GM19099 (cell line): ENCODE measurements at regions not wholly inside any gene's neighbourhood (a gene's known extent, or its start where the extent isn't known, plus 50 kb on each side); places are given as distances from the start of the nearest gene placed in this dataset.

ENCODE experiments used
- POLR2A ChIP-seq: IDR thresholded peaks from 3 replicates; pipeline ENCODE4 v1.6.1; 2011; ENCODE audit warnings: low read depth; ENCODE audit not compliant: insufficient read length; ENCODE audit errors: extremely low read depth

DNA sequence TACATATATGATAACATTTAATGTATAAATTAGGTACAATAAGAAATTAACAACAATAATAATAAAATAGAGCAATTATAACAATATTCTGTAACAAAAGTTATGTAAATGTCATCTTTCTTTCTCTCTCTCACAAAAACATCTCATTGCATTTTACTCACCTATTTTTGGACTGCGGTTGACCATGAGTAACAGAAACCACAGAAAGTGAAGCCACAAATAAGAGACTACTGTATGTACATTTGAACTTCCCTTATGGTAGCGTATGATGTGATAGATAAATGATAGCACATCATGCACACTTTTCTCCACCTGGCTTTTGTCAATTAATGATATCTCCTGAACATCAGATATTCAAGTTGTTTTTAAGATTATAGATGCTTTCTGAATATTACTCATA lies 80.5 kb downstream of the HNRNPD start:
- no peak for TF ChIP-seq POLR2A

DNA sequence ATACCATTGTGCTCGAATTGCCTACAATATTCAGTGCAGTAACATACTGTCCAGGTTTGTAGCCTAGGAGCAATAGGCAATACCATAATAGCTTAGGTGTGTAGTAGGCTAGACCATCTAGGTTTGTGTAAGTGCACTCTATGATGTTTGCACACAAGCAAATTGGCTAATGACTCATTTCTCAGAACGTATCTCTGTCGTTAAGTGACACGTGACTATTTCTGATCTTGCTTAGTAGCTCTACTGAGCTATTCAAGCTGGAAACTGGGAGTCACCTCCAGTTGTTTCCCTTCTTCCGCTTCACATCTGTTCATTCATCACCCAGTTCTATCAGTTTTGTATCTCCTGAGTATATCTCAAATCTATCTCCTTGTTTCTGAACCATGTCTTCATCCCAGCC lies 86.1 kb downstream of the HNRNPD start:
- no peak for TF ChIP-seq POLR2A

DNA sequence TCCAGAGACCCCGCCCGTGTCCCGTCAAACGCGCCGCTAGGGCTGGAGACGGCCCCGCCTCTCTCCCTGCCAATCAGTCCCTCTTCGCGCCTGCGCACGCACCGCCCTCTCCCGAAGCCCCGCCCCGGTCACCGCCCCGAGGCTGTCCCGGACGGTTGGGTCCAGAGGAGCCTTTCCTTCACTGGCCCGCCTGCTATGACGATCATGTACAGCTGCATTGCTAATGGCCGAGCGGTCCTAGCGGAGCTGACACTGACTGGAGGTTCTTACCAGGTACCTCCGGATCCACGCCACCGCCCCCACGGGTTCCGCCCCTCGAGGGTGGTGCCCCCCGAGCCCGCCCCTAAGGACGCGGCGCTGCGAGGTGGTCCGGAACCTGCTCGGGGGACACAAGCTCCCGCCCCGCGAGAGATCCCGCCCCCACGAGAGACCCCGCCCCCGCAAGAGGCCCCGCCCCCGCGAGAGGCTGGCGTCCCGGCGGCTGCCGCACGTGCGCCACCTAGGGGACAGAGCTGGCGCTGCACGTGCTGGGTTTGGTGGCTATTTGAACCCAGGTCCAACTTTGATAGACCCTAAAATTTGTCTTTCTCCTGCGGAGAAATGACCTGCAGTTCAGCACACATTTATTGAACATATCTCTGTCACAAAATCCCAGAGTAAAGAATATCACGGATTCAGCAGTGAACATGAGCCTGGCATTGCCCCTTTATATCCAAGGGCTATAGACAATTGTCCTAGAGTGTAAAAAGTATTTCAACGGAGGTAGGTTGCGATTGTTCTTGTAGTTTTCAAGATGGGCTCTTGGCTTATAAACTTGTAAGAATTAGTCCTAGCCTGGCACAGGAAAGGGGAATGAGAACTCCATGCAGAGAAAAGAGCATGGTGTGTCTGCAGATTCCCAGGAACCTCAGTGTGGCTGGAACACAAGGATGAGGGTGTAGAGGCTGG lies 88.7 kb downstream of the HNRNPD start:
- no peak for TF ChIP-seq POLR2A

DNA sequence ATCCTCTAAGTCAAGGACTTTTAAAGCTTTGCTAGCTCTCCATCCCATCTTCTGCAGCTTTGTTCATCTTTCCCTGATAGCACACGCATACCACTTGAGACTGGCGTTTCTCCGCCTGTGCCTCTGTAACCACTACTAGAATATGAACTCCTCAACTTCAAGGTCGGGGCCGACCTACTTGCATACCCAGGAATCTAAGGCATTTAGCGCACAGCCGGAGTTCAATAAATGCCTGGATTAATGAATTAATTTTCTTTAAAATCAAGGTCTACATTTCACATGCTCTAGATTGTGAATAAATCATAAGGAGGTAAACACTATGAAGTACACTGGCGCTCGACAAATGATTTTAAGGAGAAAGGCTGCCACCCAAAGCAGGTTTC lies 89.3 kb downstream of the HNRNPD start:
- no peak for TF ChIP-seq POLR2A

DNA sequence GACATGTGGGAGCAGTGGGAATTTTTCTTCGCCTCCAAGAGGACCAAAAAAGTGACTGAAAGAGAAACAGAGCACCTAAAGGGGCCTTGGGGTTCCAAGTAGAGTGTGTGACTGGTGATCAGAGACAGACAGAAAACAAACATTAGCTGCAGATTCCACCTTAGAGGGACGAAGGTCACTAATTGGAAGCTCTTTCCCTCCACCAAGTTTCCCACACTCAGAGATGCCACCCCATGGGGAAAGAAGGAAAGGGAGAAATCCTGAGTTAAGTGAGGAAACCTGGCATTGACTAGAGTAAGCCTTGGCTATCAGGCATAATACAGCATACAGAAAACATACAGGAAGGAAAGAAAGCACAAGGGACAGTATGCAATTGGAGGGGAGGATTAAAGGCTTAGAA lies 90.9 kb downstream of the HNRNPD start:
- no peak for TF ChIP-seq POLR2A

DNA sequence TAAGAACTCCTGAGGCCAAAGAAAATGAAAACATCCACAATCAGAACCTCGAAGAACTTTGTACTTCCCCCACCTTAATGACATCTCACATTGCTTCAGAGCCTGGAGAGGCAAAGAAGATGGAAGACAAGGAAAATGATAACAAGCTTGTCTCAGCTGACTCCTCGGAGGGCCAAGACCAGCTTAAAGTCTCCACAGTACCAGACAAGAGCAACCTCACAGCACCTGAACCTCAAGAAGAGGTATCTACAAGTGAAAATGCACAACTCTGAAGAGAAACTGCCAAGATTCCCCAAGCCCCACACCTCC lies 97.5 kb downstream of the HNRNPD start:
- TF ChIP-seq POLR2A = no peak

DNA sequence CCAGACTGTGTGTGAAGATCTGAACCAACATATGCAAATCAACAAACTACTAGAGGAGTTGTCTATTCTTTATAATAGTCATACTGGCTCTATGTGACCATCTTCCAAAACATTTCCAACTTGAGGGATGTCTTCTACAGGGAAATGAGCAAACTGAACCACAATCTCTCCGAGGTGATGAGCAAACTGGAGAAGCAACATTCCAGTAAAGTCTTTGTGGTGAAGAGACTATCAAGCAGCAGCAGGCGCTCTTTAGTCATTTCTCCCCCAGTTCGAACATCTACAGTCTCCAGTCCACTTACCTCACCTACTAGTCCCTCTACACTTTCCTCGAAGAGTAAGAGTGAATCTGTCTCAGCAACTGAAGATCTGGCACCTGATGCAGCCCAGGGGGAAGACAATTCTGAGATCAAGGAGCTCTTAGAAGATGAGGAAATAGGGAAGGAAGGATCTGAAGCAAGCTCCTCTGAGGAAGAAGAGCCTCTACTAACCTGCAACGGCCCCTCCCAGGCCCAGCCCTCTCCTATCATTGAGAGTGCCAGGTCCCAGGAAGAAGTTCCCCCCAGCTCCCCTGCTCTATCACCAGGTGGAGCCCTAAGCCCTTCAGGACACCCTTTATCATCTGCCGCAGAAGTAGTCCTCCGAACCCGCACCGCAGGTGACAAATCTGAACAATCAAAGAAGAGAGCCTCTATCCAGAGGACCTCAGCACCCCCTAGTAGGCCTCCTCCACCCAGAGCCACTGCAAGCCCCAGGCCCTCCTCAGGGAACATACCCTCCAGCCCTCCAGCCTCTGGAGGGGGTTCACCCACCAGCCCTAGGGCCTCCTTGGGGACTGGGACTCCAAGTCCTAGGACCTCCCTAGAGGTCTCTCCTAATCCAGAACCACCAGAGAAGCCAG lies 98.1 kb downstream of the HNRNPD start:
- TF ChIP-seq POLR2A = no peak

DNA sequence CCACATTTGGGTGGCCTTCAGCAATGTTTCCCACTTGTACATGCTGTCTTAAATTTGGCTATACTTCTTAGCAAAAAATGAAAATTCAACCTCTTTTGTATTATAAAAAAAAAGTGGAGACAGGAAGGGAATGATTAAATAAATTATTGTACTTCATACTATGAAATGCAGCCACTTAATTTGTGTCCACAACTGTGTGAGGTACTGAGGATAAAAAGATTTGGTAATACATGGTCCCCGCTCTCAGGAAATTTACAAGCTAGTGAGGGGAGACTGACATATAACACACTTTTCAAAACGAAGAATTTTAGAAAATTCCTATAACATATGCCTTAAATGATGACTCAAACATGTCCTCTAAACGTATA lies 105.0 kb downstream of the HNRNPD start:
- no peak for TF ChIP-seq POLR2A

DNA sequence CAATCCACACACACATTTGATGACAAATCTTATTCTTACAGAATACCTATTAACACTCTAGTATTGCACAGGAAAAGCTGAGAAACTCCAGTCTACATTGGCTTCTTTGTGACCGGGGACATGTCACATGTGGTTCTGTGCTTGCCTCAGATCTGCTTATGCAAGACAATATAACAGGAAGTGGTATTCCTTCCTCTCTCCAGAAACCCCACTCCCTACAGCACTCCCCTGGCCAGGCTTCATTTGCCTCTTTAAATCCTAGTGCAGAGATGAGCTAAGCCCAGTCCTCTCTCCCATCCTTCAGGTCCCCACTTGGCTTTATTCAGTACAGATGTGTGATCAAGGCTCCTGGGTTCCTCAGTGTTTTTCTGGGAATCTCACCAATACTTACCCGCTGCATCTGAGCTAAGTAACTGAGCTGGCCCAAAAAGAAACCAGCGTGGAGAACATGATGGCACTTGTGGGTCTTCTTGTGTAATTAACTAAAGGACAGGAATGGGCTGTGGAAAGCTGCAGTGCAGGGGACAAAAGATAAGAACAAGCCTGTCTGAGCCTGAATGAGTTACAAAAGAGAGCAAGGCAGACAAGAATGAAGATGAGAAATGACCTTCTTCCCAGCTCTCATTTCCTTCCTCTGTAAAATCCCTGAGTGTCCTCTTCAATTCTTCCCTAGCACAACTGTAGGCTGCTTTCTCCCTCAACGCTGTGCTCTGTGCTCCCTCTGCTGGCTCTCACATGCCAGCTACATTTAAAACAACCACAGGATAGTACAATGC lies 105.6 kb downstream of the HNRNPD start:
- no peak for TF ChIP-seq POLR2A

DNA sequence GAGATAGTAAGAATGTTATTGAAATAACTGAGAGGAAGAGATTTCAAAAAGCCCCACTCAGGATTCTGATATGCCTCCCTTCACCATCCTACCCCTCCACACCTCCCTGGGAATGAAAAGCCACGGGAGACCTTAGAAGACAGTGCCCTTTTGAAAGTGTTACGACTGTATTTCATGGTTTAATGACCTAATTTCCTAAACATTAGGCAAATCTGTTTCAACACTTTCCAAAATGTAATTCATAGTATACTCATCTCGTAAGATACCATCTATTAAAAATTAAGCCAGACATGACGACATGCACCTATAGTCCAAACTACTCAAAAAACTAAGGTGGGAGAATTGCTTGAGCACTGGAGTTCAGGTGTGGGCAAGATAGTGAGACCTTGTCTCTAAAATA lies 106.3 kb downstream of the HNRNPD start:
- no peak for TF ChIP-seq POLR2A

DNA sequence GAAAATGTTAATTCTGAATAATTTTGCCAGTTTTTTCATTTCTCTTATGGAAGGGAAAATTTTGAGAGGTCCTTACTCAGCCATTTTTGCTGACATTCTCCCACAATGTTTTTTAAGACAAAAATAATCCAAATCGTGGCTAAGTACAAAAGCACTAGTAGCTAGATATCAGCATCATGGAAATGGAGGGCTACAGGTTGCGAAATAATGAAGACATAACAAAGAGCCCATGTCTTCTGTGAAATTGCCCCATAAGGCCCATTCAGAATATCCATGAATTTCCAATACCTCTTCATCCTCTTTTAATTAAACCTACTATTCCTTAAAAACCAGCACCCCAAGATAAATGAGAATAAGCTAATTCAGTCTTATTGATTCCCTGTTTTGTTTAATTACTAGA lies 107.4 kb downstream of the HNRNPD start:
- no peak for TF ChIP-seq POLR2A

DNA sequence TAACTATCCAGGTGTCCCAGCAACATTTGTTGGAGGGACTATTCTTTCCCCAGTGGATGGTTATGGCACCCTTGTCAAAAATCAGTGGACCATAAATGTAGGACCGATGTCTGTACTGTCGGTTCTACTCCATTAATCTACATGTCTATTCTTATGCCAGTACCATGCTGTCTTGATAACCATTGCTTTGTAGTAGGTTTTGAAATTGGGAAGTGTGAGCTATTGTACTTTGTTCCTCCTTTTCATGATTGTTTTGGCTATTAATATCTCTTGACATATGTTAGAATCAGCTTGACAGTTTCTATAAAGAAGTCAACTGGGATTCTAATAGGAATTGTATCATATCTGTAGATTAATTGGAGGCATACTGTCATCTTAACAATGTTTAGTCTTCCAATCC lies 112.7 kb downstream of the HNRNPD start:
- no peak for TF ChIP-seq POLR2A

DNA sequence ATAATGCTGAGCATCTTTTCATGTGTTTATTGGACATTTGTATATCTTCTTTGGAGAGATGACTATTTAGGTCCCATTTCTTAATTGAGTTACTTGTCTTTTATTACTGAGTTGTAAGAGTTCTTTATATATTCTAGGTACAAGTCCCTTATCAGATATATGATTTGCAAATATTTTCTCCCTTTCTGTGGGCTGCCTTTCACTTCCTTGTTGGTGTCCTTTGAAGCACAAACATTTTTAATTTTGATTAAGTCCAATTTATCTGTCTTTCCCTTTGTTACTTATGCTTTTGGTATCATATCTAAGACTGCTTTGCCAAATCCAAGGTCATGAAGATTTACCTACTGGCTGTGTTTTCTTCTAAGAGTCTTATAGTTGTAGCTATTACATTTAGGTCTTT lies 113.2 kb downstream of the HNRNPD start:
- TF ChIP-seq POLR2A = no peak

DNA sequence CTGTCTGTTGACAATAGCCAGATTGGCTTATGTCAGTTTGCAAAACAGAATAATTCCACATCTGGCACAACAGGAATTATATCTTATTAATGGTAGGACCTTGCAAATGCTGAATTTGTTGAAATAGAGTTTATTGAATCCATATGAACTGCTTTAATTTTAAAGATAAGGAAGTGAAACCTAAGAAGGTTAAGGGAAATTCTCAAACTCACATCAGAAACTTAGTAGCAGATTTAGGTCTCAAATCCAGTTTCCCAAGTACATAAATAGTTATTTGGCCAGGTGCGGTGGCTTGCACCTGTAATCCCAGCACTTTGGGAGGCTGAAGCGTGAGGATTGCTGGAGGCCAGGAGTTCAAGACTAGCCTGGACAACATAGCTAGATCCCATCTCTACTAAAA lies 117.1 kb downstream of the HNRNPD start:
- no peak for TF ChIP-seq POLR2A

DNA sequence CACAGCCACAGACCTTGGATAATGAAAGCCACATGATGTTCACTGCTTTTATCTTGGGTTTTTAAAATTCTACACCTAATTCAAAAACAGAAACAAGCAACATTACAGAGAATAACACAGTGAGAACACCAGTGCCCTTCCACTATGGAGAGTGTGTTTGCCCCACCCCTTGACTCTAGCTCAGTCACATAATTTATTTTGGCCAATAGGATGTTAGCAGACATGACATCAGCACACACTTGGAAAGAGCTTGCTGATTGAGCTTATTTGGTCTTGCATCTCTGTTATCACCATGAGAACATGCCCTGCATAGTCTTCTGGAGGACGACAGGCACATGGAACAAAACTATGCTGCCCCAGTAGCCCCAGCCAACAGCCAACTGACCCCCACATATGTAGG lies 118.1 kb downstream of the HNRNPD start:
- no peak for TF ChIP-seq POLR2A
